BJ (cell line): ENCODE measurements at regions not wholly inside any gene's neighbourhood (a gene's known extent, or its start where the extent isn't known, plus 50 kb on each side); places are given as distances from the start of the nearest gene placed in this dataset.

Source experiments
- CTCF ChIA-PET: fragments of 350-600 bp; formaldehyde crosslinking; extraction: SDS; loops from one replicate; lab custom pipeline; 2021; ENCODE audit warnings: antibody characterized with exemption, inconsistent platforms; lab: Yijun Ruan, JAX
- POLR2A ChIA-PET: fragments of 300-600 bp; sonication (Branson Sonifier 250); formaldehyde crosslinking; extraction: SDS; loops from one replicate; lab custom pipeline; 2021; ENCODE audit warnings: antibody characterized with exemption; lab: Charles Lee
- DNase-seq: peaks from one replicate; pipeline ENCODE4 v3.0.0-alpha.2; 2011; ENCODE audit warnings: low read depth
- H3K27me3 ChIP-seq: 2 replicates; pipeline ENCODE4 v1.6.0; 2011; ENCODE audit warnings: low read length; ENCODE audit not compliant: control insufficient read depth, insufficient read depth
- H3K36me3 ChIP-seq: 2 replicates; pipeline ENCODE4 v1.5.1; 2011; ENCODE audit warnings: low read length; ENCODE audit not compliant: control insufficient read depth, insufficient read depth
- H3K4me3 ChIP-seq: 2 replicates; pipeline ENCODE4 v1.5.1; 2011; ENCODE audit warnings: low read depth, mild to moderate bottlenecking, control low read depth, low read length
- CTCF ChIP-seq: IDR thresholded peaks from 2 replicates; pipeline ENCODE4 v1.5.1; 2011; ENCODE audit warnings: low read depth, mild to moderate bottlenecking, control low read depth, inconsistent platforms, low read length, moderate library complexity; ENCODE audit not compliant: insufficient read depth

GRCh38 chr18:43703050-43703449, 425.8 kb upstream of the SYT4 start:
- no peaks in the 10 kb centered on the region for H3K27me3 ChIP-seq
- DNase-seq, result no peak
- ChIA-PET CTCF (no interaction called here), POLR2A (no interaction called here)
- H3K4me3 ChIP-seq, result no peak overlapping the region
- no peaks in the 10 kb centered on the region for H3K36me3 ChIP-seq
- no peak for TF ChIP-seq CTCF

DNA sequence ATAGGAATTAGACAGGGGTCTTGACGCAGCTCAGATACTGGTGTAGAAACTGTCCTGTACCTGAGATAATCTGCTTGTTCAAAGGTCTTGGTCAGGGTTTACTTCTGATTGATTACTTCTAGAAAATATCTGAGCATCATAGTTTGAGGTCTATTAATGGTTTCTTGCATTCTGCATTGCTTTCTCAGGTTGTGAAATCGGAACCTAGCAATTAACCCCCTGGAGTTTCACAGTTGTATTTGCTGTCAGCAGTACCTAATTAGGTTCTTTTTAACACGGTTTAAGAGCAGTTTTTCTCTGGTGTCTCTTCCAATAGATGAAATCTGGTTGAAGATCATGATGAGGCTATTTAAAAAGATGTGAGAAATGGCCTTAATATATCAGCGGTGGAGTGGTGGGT, 428.6 kb upstream of the SYT4 start:
- Histone ChIP-seq H3K36me3 (no peaks in the 10 kb centered on the region), H3K27me3 (no peaks in the 10 kb centered on the region), H3K4me3 (no peak overlapping the region)
- DNase-seq, result no peak
- ChIA-PET CTCF (no interaction called here), POLR2A (no interaction called here)
- TF ChIP-seq CTCF, result no peak

- Histone ChIP-seq H3K36me3 (no peaks in the 10 kb centered on the region), H3K4me3 (no peak overlapping the region), H3K27me3 (no peaks in the 10 kb centered on the region)
- no peak for DNase-seq
- CTCF ChIA-PET, result no interaction called here
- POLR2A ChIA-PET, result no interaction called here
- no peak for TF ChIP-seq CTCF
Measured at GRCh38 chr18:43710135-43710534, 432.8 kb upstream of the SYT4 start.

DNA sequence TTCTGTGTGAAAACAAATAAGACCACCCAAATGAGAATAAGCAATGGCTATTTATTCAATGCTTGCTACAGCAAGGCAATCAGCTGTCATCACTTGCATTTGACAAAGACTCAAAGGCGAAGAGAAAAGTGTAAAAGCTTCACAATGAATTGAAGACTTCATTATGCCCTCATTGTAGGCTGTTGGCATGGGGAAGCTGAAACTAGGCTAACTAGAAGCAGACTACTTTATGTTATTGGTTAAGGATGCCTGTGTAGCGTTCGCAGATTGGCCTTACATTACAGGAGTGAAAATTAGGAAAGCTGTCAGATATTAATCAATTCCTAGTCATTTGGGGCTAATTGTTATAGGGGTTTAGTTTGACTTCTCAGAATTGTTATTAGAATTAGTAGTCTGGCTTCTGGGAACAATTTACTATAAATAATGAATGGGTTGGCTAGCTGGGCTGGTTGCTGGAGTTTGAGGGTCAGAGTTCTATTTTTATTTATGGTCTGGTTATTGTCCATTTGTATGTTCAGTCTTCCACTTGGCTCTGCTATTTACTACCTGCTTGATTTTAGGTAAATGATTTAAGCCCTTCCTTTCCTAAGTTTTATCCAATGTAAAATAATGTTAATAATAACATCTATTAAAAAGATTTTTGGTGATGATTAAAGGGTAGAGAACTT, 437.2 kb upstream of the SYT4 start:
- ChIA-PET CTCF (no interaction called here), POLR2A (no interaction called here)
- no peak for TF ChIP-seq CTCF
- Histone ChIP-seq H3K4me3 (no peak overlapping the region), H3K36me3 (no peaks in the 10 kb centered on the region), H3K27me3 (no peaks in the 10 kb centered on the region)
- no peak for DNase-seq

- ChIA-PET POLR2A (no interaction called here), CTCF (no interaction called here)
- no peak for DNase-seq
Measured at GRCh38 chr18:43719267-43719795, 442.0 kb upstream of the SYT4 start.

More at GRCh38 chr18:43719267-43719795, 442.0 kb upstream of the SYT4 start:
- TF ChIP-seq CTCF, result no peak
- H3K4me3 ChIP-seq, result no peak overlapping the region
- no peaks in the 10 kb centered on the region for H3K27me3 ChIP-seq
- no peaks in the 10 kb centered on the region for H3K36me3 ChIP-seq
